Muscle of back (tissue), 3 donors: ENCODE measurements at regions not wholly inside any gene's neighbourhood (a gene's known extent, or its start where the extent isn't known, plus 50 kb on each side); places are given as distances from the start of the nearest gene placed in this dataset.

ENCODE experiments used
- DNase-seq, 3 donors: peaks; one replicate each; pipeline versions ENCODE4 v3.0.0 to v3.0.0-alpha.2; 2013

GRCh38 chr9:107628444-107628843 lies 138.9 kb upstream of the KLF4 start:
- DNase-seq: no peak

GRCh38 chr9:107627781-107628180 lies 138.2 kb upstream of the KLF4 start:
- DNase-seq: no peak

- DNase-seq: no peak
Observed at GRCh38 chr9:107626118-107626517, 136.5 kb upstream of the KLF4 start.

- no peak for DNase-seq
Observed at GRCh38 chr9:107625383-107625984, 135.9 kb upstream of the KLF4 start.

GRCh38 chr9:107624234-107624948 lies 134.8 kb upstream of the KLF4 start:
- peak in 1 of 3 donors; percentile 57 for DNase-seq

GRCh38 chr9:107621436-107621835 lies 131.9 kb upstream of the KLF4 start:
- no peak for DNase-seq

- peak in 1 of 3 donors; percentile 71 for DNase-seq
Observed at GRCh38 chr9:107620801-107621200, 131.2 kb upstream of the KLF4 start.

- DNase-seq: peak in 1 of 3 donors; percentile 66
Observed at GRCh38 chr9:107620236-107620635, 130.7 kb upstream of the KLF4 start.

- no peak for DNase-seq
Observed at GRCh38 chr9:107615321-107615720, 125.8 kb upstream of the KLF4 start.

- DNase-seq: no peak
Observed at GRCh38 chr9:107614765-107615164, 125.2 kb upstream of the KLF4 start.

GRCh38 chr9:107613321-107613720 lies 123.8 kb upstream of the KLF4 start:
- DNase-seq: no peak

GRCh38 chr9:107612136-107612535 lies 122.6 kb upstream of the KLF4 start:
- peak in 1 of 3 donors; percentile 65 for DNase-seq

- peak in 1 of 3 donors; percentile 54 for DNase-seq
Observed at GRCh38 chr9:107609547-107609946, 120.0 kb upstream of the KLF4 start.

GRCh38 chr9:107606149-107606790 lies 116.7 kb upstream of the KLF4 start:
- DNase-seq: no peak

GRCh38 chr9:107605041-107605440 lies 115.5 kb upstream of the KLF4 start:
- no peak for DNase-seq

- no peak for DNase-seq
Observed at GRCh38 chr9:107603281-107603680, 113.7 kb upstream of the KLF4 start.

- no peak for DNase-seq
Observed at GRCh38 chr9:107600060-107600573, 110.5 kb upstream of the KLF4 start.

- no peak for DNase-seq
Observed at GRCh38 chr9:107597743-107598217, 108.2 kb upstream of the KLF4 start.

- DNase-seq: no peak
Observed at GRCh38 chr9:107594908-107595530, 105.5 kb upstream of the KLF4 start.

GRCh38 chr9:107593224-107593870 lies 103.8 kb upstream of the KLF4 start:
- DNase-seq: no peak

- DNase-seq: no peak
Observed at GRCh38 chr9:107592424-107592823, 102.9 kb upstream of the KLF4 start.

- DNase-seq: no peak
Observed at GRCh38 chr9:107591781-107592180, 102.2 kb upstream of the KLF4 start.
